ENCODE measurements at regions not wholly inside any gene's neighbourhood (a gene's known extent, or its start where the extent isn't known, plus 50 kb on each side); places are given as distances from the start of the nearest gene placed in this dataset.
"Not testable (repeated sequence)": the region's sequence is repeated elsewhere in the genome, so short reads cannot be mapped to it uniquely, and the experiment has no call there.

DNA sequence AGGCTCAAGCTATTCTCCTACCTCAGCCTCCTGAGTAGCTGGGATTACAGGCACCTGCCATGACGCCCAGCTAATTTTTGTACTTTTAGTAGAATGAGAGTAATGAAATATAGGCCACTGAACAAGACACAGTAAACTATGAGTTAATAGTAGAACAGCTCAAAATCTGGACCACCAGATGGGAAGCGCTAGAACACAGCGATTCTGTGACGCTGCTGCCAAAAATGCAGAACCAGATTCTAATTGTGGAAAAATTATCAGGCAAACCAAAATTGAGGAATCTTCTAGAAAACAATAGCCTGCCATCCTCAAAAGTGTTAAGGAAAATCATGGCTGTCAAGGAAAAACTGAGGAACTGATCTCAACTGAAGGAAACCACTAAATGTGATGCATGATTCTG, 111.4 kb upstream of the TIAM1 start:
- no peak for DNase-seq (ENCODE audit: low spot score)

DNA sequence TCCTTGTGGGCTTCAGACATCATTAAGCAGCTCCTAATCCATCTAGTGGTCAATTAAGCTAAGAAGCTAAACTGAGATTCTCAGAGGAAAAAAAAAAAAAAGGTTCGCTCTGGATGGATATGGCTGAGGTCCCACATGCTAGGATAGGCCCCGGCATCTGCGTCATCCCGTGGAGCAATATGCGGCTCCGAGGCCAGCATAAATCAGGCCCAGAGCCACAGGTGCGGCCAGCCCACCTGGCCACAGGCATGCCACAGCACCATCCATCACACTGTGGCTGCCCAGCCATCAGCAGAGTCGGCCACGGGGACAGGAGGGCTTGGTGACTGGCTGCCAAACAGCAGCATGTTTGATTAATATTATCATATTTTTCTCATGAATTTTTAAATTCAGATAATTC, 106.9 kb upstream of the TIAM1 start:
- no peak for DNase-seq (ENCODE audit: low spot score)

DNA sequence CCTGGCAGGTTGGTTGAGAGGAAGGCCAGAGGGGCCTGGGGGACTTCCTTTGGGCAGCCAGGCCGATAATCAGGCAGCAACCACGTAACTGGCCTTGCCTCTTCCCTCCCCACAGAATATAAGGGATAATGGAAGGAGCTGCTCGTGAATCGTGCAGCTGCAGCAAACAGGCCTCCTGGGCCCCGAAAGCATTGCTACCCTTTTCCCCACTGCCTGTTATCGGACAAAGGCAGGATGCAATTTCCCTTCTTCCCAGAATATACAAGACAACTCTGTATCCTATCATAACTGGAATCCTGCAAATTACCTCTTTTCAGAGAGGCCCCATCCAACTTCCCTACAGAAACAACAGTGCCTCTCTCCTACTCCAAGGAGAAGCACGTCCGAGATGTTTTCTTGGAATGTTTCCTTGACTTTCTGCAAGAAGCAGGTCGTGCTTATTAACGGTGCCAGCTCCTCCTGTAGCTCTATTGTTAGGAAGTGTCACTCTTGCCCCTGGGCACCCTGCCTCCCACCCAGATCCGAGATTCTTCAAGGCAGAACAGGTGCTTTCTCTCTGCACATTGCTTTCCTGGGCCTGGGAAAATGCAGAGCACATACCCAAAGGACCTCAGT, 106.0 kb upstream of the TIAM1 start:
- DNase-seq (ENCODE audit: low spot score): no peak

DNA sequence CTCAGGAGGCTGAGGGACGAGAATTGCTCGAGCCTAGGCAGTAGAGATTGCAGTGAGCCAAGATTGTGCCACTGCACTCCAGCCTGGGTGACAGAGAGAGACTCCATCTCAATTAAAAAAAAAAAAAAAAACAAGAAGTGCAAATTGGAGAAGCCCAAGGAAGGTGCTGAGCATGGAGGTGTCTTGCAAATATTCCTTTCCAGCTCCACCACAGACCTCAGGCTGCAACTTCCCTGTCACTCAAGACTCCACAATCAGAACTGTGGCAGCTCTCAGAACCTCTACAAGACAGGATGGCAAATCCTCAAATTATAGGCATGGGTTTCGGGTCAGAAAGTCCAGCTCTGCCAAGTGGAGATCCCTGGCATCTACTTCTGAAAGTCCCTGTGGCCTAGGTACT, 104.4 kb upstream of the TIAM1 start:
- DNase-seq (ENCODE audit: low spot score): no peak

DNA sequence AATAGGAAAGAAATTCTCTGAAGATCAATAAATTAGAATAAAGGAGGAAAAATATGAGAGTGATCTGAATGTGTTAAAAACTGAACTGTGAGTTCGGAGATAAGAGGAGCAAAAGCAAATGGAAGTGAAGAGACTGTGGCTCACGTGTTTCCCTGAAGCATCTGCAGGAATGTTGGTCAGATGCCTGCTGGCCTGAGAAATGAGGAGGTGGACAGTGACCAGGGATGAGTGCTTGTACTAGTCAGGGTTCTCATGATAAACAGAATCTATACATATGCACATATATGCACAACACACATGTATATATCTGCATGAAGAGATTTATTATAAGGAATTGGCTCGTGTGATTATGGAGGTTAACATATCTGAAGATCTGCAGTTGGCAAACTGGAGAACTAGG, 103.4 kb upstream of the TIAM1 start:
- no peak for DNase-seq (ENCODE audit: low spot score)

DNA sequence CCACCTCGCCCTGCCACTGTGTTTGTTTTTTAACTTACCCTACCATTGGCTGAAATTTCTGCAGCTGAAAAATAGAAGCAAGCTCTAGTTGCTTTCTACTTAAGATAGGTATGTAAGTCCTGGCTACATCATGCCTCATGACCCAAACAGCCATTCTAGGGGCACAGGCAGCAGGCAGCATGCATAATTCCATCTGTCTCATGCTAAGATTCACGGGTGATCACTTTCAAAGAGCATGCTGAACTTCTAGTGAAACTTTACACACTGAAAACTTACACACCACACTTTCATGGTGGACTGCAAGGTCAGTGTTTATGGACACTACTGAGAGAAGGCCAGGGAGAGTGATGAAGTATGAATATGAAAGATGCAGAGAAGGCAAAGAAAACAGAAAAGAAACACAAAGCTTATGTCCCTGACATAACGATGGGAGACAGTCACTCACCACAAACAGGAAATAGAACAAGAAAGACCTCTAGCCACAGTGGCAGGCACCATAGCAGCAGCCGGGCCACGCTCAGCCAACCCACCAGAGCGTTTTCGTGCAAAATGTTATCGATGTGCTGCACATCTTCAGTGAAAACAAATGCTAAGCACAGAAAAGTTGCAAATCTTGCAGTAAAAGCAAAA, 102.3 kb upstream of the TIAM1 start:
- DNase-seq (ENCODE audit: low spot score): no peak

DNA sequence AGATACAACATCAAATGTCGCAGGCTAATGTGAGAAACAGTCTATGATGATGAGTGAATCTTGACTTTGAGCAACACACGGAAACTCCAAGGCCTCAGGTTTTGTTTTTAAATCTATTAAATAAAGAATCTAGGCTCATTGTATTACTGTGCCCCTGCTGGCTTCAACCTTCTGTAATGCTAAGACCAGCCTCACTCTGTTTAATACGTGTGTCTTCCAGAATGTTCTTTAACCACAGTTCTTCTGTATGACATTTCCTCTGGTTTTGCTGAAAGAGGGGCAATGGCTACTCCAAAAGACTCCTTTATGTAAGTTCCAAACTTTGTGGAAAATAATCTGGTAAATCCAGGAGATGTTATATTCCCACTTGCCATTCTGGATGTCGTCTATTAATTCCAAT, 101.1 kb upstream of the TIAM1 start:
- DNase-seq (ENCODE audit: low spot score): no peak

DNA sequence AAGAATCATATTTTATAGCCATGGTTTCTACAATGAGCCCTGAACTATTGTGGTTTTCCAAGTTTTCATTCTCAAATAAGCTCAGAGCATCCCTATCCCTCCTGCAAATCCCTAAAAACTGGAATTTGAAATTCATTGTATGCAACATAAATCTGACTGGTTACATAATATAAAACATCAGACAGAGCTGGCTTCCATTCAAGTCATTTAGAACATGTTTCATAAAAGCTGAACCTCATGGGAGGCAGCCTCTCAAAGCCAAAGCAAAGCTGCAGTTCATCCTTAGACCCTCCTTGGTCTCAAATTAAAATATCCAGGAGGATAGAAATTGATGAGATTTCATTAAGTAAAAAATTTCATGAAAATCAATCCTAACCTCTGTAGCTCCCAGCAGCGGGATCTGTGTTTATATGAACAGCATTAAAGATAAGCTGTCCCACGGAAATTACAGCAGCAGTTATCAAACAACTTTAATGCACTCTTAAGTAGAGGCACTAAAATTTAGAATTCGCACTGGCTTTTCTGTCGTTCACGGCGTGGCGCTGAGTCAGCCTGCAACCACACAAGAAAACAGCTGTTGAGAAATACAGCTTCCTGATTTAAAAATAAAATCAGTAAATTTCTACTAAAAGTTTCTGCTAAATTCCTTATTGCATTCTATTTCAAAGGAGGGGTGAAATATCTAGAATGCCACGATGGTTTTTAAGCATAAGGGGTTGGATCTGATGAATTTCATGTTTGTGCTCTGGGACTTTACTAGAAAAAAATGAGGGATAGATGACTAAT, 99.9 kb upstream of the TIAM1 start:
- no peak for DNase-seq (ENCODE audit: low spot score)

DNA sequence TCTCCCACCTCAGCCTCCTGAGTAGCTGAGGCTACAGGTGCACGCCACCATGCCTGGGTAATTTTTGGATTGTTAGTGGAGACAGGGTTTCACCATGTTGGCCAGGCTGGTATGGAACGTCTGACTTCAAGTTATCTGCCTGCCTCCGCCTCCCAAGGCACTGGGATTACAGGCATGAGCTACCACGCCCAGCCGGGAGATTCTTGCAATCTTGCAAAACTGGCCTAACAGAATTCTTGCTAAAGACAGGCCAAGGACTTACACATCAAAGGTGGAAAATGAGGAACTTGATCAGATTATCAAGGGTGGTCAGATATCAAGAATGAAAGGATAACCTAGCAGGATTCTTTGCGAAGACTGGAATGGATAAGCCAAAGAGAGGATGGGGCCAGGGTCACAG, 98.3 kb upstream of the TIAM1 start:
- no peak for DNase-seq (ENCODE audit: low spot score)

DNA sequence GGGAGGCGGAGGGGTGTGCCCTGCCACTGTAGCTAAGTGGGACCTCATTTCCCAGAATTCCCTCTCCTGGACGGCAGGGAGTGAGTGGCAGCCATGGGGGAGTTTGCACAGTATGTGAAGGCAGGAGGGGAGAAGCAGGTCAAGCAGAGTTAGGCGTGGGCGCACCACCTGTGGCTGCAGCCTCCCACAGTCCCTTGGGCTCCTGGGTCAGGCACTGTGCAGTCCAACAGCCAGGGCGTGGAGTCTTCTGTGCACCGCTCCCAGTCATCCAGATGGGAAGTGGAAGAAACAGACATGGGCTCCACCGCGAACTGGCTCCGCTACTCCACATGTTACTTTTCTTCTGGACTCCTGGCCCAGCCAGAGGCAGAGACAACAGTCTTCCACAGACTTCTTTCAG, 85.4 kb upstream of the TIAM1 start:
- DNase-seq (ENCODE audit: low spot score): no peak

DNA sequence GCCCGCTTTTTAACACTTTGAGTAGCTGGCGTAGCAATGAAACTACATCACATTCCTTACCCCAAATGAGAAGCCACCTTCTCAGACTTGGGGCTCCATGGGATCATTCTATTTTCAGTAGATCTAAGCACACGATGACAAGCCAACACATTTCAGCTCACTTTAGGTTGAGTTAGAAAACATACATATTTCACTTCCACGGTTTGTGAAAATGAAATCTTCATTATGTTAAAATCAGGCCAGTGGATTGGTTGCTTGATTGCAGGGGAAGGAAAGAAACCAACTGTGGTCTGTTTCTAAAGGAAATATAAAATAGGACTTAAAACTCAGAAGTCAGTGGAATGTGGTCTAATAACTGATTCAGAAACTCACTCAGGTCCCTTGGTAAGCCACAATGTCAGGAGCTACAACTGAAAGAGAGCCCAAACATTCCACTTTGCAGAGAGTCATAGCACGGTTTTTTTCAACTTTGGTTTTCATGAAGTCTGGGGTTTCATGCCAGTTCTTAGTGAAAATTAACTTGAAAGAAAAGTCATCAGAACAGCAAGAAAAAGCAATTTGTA, 82.3 kb upstream of the TIAM1 start:
- no peak for DNase-seq (ENCODE audit: low spot score)

DNA sequence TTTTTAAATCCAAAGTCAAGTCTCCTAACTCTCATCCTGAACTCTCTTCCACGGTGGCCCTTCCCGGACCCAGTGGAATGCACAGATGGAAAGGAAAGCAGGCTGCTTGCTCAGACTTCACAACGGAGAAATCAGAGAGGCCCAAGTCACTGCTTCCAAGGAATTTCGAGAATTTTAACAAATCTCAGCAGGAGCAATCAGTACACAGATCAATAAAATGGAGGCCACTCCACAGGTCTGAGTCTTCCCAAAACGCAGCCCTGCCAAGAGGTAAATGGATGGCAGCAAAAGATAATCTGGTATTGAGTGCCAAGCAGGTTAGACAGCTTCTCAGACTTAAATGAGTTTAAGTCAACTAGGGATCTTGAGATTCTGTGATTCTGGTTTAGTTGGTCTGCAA, 81.1 kb upstream of the TIAM1 start:
- no peak for DNase-seq (ENCODE audit: low spot score)

DNA sequence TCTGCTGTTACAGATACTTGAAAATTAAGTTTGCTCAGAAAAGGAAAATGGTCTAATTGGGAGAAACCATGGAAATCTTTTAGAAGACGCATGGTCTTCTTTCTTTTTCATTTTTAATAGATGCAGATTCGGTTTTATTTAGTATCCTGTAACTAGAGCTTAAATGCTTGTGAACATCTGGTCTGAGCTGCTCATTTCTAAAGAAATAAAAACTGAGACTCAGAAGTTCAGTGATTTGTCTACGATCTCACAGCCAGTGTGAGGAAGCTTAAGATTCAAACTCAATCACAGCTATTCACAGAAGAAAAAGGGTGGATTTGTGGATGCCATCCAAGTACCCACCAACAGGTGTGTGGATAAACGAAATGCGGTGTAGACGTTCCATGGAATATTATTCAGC, 80.0 kb upstream of the TIAM1 start:
- no peak for DNase-seq (ENCODE audit: low spot score)

DNA sequence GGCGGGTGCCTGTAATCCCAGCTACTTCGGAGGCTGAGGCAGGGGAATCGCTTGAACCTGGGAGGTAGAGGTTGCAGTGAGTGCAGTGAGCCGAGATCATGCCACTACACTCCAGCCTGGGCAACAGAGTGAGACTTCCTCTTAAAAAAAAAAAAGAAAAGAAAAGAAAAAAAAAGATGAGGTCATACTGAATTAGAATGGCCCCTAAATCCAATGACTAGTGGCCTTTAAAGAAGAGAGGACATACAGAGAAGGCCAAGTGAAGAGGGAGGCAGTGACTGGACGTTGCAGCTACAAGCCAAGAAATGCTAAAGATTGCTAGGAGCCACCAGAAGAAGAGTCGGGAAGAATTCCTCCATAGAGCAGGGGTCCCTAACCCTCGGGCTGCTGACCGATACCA, 76.9 kb upstream of the TIAM1 start:
- DNase-seq (ENCODE audit: low spot score): no peak

DNA sequence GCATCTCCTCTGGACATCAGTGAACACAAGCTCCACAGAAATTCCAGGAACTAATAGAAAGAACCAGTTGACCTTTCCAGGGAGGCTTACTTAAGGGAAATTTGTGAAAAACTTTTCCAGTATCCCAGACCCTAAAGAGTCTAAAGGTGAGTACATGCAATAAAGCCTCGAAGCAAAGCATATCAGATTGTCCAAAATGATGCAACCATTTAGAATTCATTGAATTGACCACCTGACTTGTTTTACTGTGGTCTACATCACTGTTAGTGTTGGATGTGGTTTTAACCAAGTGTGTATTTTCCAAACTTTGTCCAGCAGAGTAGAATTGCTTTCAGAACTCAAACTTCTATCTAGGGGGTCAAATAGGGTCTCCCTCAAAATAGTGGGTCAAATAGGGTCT, 76.3 kb upstream of the TIAM1 start:
- no peak for DNase-seq (ENCODE audit: low spot score)

DNA sequence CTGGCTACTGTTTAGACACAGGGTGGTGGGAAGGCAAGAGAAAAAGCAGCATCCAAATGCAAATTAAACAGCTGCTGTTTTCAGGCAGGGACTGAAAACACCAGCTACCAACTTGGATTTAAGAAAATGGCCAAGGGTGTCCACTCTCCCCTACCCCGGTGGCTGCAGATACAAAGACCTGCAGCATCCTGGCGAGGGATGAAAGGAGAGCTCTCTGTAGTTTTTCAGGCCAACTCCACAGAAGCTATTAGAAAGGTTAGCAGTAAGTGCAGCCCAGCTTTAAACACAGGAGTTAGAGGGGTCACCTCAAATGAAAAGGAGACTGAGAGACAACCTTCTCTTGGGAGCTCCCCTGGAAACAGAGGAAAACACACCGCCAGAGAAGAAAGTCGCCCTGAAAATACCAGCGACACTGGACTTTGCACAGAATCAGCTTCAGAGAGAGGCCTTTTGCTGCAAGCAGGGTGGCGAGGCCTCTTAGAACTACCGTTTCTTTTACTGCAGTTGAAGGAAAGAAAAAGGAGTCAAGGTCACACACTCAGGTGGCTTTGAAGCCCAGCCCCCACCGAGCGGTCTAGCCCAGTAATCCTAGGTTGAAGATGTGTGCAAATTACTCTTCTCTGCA, 74.4 kb upstream of the TIAM1 start:
- DNase-seq (ENCODE audit: low spot score): no peak

DNA sequence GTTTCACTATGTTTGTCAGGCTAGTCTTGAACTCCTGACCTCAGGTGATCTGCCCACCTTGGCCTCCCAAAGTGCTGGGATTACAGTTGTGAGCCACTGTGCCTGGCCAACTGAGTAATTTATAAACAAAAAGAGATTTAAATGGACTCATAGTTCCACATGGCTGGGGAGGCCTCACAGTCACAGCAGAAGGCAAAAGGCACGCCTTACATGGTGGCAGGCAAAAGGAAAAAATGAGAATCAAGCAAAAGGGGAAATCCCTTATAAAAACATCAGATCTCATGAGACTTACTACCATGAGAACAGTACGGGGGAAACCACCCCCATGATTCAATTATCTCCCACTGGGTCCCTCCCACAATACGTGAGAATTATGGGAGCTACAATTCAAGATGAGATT, 73.2 kb upstream of the TIAM1 start:
- not testable (repeated sequence) for DNase-seq (ENCODE audit: low spot score)

DNA sequence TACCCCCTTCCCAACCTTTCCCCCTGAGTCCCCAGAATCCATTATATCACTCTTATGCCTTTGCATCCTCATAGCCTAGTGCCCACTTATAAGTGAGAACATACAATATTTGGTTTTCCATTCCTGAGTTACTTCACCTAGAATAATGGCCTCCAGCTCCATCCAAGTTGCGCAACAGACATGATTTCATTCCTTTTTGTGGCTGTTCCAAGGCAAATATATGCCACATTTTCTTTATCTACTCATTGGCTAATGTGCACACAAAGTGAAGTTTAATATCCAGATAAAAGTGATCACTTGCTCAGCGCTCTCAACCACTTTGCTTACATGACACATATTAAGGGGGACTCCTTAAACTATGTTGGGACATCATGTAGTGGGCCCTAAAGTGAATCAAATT, 72.4 kb upstream of the TIAM1 start:
- no peak for DNase-seq (ENCODE audit: low spot score)

DNA sequence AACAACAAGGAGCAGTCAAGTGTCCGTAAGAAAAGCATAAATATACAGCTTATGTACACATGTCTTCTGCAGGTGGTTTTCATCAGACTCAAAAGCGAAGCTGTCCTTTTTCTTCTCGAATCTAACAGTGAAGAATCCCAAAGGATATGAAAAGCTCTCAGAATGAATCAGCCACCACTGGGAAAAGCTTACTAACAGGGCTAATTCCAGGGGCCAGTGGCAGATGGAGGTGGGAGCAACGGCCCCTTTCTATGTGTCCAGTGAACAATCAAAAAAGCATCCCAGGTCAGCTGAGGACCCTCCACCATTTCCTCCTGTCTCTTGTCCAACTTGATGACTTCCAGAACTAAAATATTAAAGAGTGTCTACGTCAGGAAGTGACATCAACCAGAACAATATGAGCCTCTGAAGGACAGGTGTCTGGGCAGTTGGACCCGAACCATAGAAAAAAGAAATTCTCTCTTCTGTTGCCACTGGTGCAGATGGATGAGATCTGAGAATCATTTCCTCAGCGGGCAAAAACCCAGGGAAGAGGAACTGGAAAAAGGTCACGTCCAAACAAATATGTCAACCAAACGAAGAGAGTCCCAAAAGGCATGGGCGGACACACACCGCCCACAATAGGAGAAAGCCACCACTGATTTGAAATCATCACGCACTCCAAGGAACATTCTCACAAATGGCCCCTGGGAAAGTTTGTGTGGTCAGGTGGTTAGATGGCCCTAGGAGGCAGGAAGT, 70.4 kb upstream of the TIAM1 start:
- no peak for DNase-seq (ENCODE audit: low spot score)

DNA sequence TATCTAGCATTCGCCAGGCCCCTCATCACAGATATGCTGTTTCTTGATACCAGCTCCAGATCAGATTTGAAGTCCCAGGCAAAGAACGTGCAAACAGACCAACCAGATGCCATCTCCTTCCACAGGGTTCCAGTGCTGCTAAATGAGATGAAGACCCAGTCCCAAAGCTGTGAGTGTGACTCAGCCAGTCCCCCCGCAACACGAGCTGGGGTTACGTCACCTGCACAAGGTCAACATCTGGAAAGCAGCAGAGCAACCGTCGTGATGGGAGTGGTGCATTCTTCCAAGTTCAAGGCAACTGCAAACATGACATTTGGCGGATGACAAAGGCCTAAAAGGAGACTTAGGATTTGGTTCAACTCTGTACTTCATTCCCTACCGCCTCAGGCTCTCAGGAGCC, 69.6 kb upstream of the TIAM1 start:
- DNase-seq (ENCODE audit: low spot score): no peak

DNA sequence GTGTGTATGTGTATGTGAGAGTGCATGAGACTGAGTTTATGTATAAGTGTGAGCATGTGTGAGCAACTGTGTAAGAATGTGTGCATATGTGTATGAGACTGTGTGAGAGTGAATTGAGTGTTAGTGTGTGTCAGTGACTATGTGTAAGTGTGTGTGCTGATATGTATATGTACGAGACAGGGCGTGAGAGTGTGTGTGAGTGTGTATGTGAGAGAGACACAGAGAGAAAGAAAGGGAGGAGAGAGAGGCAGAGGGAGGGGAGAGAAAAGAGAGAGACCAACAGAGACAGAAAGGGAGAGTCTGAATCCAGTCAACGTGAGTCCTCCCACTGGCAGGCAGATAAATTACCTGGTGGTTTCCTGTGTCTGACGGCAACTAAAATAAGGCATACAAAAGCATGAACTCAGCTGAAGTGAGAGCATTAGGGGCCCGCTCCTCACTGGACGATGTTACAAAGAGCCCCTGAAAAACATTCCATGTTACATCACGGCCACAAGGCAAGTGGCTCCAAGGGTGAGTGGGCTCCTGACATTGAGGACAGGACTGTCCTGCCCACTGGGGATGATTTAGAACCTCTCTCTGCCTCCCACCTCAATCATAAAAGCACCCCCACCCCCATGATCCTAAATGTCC, 66.6 kb upstream of the TIAM1 start:
- DNase-seq (ENCODE audit: low spot score): no peak
